BE2C (cell line): ENCODE measurements at regions not wholly inside any gene's neighbourhood (a gene's known extent, or its start where the extent isn't known, plus 50 kb on each side); places are given as distances from the start of the nearest gene placed in this dataset.
"Not testable (repeated sequence)": the region's sequence is repeated elsewhere in the genome, so short reads cannot be mapped to it uniquely, and the experiment has no call there.

Experiments
- DNase-seq: peaks from one replicate; pipeline ENCODE4 v3.0.0-alpha.2; 2020
- H3K27me3 ChIP-seq: fragments of 250-450 bp; sonication (Bioruptor Pico); 2 replicates; pipeline ENCODE4 v1.5.1; 2020; ENCODE audit warnings: mild to moderate bottlenecking
- H3K36me3 ChIP-seq: fragments of 250-450 bp; sonication (Bioruptor Pico); 2 replicates; pipeline ENCODE4 v1.5.1; 2020; ENCODE audit warnings: mild to moderate bottlenecking
- H3K4me1 ChIP-seq: fragments of 250-450 bp; sonication (Bioruptor Pico); 2 replicates; pipeline ENCODE4 v1.5.1; 2020
- H3K4me3 ChIP-seq: 2 replicates; pipeline ENCODE4 v1.5.1; 2011; ENCODE audit warnings: low read depth, low read length
- H3K9me3 ChIP-seq: fragments of 250-450 bp; sonication (Bioruptor Pico); 2 replicates; pipeline ENCODE4 v1.5.1; 2020
- TF ChIP-seq, protein P1 (sequence below): IDR thresholded peaks from 2 replicates; pipeline ENCODE4 v1.5.1; 2012; ENCODE audit warnings: mild to moderate bottlenecking, low read depth, low read length

DNA sequence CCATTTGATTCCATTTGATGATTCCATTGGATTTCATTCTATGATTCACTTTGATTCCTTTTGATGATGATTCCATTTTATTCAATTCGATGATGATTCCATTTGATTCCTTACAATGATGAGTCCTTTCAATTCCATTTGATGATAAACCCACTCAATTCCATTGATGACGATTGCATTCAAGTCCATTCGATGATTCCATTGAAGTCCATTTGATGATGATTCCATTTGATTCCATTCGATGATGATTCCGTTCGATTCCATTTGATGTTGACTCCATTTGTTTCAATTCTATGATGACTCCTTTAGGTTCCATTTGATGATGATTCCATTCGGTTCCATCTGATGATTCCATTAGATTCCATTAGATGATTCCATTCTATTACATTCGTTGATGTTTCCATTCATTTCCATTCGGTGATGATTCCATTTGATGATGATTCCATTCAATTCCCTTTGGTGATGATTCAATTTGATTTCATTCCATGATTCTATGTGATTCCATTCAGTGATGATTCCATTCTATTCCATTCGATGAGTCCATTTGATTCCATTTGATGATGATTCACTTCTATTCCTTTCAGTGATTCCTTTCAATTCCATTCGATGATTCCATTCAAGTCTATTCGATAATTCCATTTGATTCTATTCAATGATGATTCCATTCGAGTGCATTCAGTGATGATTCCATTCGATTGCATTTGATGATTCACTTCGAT, 1106.0 kb downstream of the RPIA start:
- TF ChIP-seq, protein P1, sequence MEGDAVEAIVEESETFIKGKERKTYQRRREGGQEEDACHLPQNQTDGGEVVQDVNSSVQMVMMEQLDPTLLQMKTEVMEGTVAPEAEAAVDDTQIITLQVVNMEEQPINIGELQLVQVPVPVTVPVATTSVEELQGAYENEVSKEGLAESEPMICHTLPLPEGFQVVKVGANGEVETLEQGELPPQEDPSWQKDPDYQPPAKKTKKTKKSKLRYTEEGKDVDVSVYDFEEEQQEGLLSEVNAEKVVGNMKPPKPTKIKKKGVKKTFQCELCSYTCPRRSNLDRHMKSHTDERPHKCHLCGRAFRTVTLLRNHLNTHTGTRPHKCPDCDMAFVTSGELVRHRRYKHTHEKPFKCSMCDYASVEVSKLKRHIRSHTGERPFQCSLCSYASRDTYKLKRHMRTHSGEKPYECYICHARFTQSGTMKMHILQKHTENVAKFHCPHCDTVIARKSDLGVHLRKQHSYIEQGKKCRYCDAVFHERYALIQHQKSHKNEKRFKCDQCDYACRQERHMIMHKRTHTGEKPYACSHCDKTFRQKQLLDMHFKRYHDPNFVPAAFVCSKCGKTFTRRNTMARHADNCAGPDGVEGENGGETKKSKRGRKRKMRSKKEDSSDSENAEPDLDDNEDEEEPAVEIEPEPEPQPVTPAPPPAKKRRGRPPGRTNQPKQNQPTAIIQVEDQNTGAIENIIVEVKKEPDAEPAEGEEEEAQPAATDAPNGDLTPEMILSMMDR, result no peak
- H3K4me3 ChIP-seq, result no peak overlapping the region
- no peaks in the 10 kb centered on the region for H3K9me3 ChIP-seq
- no peaks in the 10 kb centered on the region for H3K27me3 ChIP-seq
- H3K4me1 ChIP-seq, result no peaks in the 10 kb centered on the region
- DNase-seq, result no peak
- H3K36me3 ChIP-seq, result no peaks in the 10 kb centered on the region

DNA sequence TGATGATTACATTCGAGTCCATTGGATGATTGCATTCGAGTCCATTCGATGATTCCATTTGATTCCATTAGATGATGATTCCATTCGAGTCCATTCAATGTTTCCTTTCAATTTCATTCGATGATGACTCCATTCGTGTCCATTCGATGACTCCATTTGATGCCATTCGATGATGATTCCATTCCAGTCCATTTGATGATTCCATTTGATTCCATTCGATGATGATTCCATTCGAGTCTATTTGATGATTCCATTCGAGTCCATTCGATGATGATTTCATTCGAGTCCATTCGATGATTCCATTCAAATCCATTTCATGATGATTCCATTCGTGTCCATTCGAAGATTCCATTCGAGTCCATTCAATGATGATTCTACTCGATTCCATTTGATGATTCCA, 1109.7 kb downstream of the RPIA start:
- not testable (repeated sequence) for H3K4me3 ChIP-seq, H3K36me3 ChIP-seq, DNase-seq, H3K27me3 ChIP-seq, H3K9me3 ChIP-seq, H3K4me1 ChIP-seq

DNA sequence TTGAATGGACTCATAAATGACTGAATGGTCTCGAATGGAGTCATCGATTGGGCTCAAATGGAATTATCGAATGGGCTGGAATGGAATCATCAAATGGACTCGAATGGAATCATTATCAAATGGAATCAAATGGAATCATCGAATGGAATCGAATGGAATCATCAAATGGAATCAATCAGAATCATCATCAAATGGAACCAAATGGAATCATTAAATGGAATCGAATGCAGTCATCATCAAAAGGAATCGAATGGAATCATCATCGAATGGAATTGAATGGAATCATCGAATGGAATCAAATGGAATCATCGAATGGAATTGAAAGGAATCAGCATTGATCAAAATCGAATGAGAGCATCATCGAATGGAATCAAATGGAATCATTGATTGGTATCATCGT, 1114.9 kb downstream of the RPIA start:
- H3K4me3 ChIP-seq, DNase-seq, H3K4me1 ChIP-seq, H3K27me3 ChIP-seq, H3K9me3 ChIP-seq, H3K36me3 ChIP-seq: not testable (repeated sequence)

DNA sequence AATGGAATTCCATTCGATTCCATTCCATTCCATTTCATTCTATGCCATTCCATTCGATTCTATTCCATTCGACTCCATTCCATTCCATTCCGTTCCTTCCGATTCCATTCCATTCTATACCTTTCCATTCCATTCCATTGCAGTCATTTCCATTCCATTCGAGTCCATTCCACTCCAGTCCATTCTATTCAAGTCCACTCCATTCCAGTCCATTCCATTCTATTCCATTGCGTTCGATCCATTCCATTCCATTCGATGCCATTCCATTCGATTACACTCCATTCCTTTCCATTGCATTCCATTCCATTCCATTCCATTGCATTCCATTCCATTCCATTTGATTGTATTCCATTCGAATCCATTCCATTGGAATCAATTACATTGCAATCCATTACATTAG, 1119.8 kb downstream of the RPIA start:
- TF ChIP-seq, protein P1, result no peak
- no peaks in the 10 kb centered on the region for H3K36me3 ChIP-seq
- DNase-seq, result no peak
- no peaks in the 10 kb centered on the region for H3K4me1 ChIP-seq
- H3K9me3 ChIP-seq, result no peaks in the 10 kb centered on the region; the same call in 1 of the 2 replicates
- H3K27me3 ChIP-seq, result no peaks in the 10 kb centered on the region
- no peak overlapping the region for H3K4me3 ChIP-seq

DNA sequence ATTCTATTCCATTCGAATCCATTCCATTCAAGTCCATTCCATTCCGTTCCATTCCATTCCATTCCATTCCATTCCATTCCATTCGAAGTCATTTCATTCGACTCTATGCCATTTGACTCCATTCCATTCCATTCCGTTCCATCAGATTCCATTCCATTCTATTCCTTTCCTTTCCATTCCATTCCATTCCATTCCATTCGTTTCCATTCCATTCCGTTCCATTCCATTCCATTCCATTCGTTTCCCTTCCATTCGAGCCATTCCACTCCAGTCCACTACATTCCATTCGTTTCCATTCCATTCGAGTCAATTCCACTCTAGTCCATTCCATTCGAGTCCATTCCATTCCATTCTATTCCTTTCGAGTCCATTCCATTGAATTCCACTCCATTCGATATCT, 1120.4 kb downstream of the RPIA start:
- not testable (repeated sequence) for H3K4me1 ChIP-seq, H3K9me3 ChIP-seq, H3K4me3 ChIP-seq, DNase-seq, H3K27me3 ChIP-seq, H3K36me3 ChIP-seq

DNA sequence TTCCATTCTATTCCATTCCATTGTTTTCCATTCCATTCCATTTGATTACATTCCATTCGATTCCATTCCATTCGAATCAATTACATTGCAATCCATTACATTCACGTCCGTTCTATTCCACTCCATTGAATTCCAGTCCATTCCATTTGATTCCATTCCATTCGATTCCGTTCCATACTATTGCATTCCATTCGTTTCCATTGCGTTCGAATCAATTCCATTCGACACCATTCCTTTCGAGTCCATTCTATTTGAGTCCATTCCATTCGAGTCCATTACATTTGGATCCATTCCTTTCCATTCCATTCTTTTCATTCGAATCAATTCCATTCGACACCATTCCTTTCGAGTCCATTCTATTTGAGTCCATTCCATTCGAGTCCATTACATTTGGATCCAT, 1122.9 kb downstream of the RPIA start:
- not testable (repeated sequence) for H3K9me3 ChIP-seq, H3K36me3 ChIP-seq, H3K27me3 ChIP-seq, H3K4me3 ChIP-seq, DNase-seq, H3K4me1 ChIP-seq

DNA sequence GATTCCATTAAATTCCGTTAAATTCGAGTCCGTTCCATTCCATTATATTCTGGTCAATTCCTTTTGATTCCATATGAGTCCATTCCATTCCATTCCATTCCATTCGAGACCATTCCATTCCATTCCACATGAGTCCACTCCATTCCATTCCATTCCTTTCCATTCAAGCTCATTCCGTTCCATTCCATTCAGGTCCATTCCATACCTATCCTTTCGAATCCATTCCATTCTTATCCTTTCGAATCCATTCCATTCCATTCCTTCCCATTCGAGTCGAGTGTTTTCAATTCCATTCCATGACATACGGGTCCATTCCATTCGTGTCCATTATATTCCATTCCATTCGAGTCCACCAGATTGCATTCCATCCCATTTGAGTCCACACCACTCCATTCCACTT, 1127.4 kb downstream of the RPIA start:
- Histone ChIP-seq H3K9me3 (no peaks in the 10 kb centered on the region; the same call in 1 of the 2 replicates), H3K4me1 (no peaks in the 10 kb centered on the region), H3K27me3 (no peaks in the 10 kb centered on the region), H3K4me3 (no peak overlapping the region), H3K36me3 (no peaks in the 10 kb centered on the region)
- TF ChIP-seq, protein P1, result no peak
- no peak for DNase-seq

DNA sequence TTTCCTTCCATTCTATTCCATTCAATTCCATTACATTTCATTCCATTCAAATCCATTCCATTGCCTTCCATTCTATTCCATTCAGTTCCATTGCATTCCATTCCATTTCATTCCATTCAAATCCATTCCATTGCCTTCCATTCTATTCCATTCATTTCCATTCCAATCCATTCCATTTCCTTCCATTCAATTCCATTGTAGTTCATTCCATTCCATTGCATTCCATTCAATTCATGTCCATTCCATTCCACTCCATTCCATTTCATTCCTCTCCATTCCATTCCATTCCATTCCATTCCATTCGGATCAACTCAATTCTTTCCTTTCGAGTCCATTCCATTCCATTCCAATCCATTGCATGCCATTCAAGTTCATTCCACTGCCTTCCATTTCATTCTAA, 1128.3 kb downstream of the RPIA start:
- H3K36me3 ChIP-seq, result no peaks in the 10 kb centered on the region
- H3K4me3 ChIP-seq, result no peak overlapping the region
- TF ChIP-seq, protein P1, result no peak
- no peaks in the 10 kb centered on the region for H3K4me1 ChIP-seq
- H3K9me3 ChIP-seq, result no peaks in the 10 kb centered on the region; the same call in 1 of the 2 replicates
- H3K27me3 ChIP-seq, result no peaks in the 10 kb centered on the region
- DNase-seq, result no peak
